ENCODE measurements at regions not wholly inside any gene's neighbourhood (a gene's known extent, or its start where the extent isn't known, plus 50 kb on each side); places are given as distances from the start of the nearest gene placed in this dataset.

- intact Hi-C loops (cut with micrococcal nuclease; ENCODE audit: unreplicated experiment): no loop called here
- ChIA-PET POLR2A (ENCODE audit: unreplicated experiment) (no interaction called here), CTCF (no interaction called here)
- Histone ChIP-seq H3K9me3 (ENCODE audit: insufficient read depth, low read depth) (no peaks in the 10 kb centered on the region), H3K79me2 (ENCODE audit: low read depth) (no peaks in the 10 kb centered on the region), H3K9me2 (ENCODE audit: insufficient read depth) (no peaks in the 10 kb centered on the region), H3K4me1 (replicated peaks; ENCODE audit: insufficient read depth) (no peaks in the 10 kb centered on the region), H4K20me1 (ENCODE audit: insufficient read depth) (no peaks in the 10 kb centered on the region), H3K4me3 (no peak overlapping the region), H3K27ac (no peak overlapping the region), H3K27me3 (ENCODE audit: insufficient read depth, low read depth) (no peaks in the 10 kb centered on the region), H3K36me3 (ENCODE audit: low read depth) (no peaks in the 10 kb centered on the region), H3K4me2 (no peak overlapping the region), H2AFZ (no peak overlapping the region), H3F3A (ENCODE audit: insufficient read depth, low read depth) (no peaks in the 10 kb centered on the region)
- no peak for TF ChIP-seq CTCF (conservative IDR thresholded peaks at IDR 0.05)
- no peak for TF ChIP-seq EZH2 (IDR thresholded peaks at IDR 0.05; ENCODE audit: low read depth)
- BruUV-seq (replicated peaks): no TSS peak
- DNase-seq: no peak
Observed at GRCh38 chr5:85998656-85999055, 619.1 kb upstream of the COX7C start.

- CTCF ChIA-PET: no interaction called here
- Histone ChIP-seq H4K20me1 (ENCODE audit: insufficient read depth) (no peaks in the 10 kb centered on the region), H3K79me2 (ENCODE audit: low read depth) (no peaks in the 10 kb centered on the region), H3K36me3 (ENCODE audit: low read depth) (no peaks in the 10 kb centered on the region), H3F3A (ENCODE audit: insufficient read depth, low read depth) (no peaks in the 10 kb centered on the region), H3K27me3 (ENCODE audit: insufficient read depth, low read depth) (no peaks in the 10 kb centered on the region), H3K9me2 (ENCODE audit: insufficient read depth) (no peaks in the 10 kb centered on the region), H2AFZ (no peak overlapping the region), H3K4me1 (replicated peaks; ENCODE audit: insufficient read depth) (no peaks in the 10 kb centered on the region), H3K9me3 (ENCODE audit: insufficient read depth, low read depth) (no peaks in the 10 kb centered on the region), H3K4me3 (no peak overlapping the region), H3K27ac (no peak overlapping the region), H3K4me2 (no peak overlapping the region)
- intact Hi-C loops (cut with micrococcal nuclease; ENCODE audit: unreplicated experiment): no loop called here
- TF ChIP-seq EZH2 (IDR thresholded peaks at IDR 0.05; ENCODE audit: low read depth): no peak
- TF ChIP-seq CTCF (conservative IDR thresholded peaks at IDR 0.05): no peak
- no peak for DNase-seq
- no TSS peak for BruUV-seq (replicated peaks)
- POLR2A ChIA-PET (ENCODE audit: unreplicated experiment): no interaction called here
Observed at GRCh38 chr5:86008293-86008692, 609.4 kb upstream of the COX7C start.

GRCh38 chr5:86008704-86009103 lies 609.0 kb upstream of the COX7C start:
- Histone ChIP-seq H3F3A (ENCODE audit: insufficient read depth, low read depth) (no peaks in the 10 kb centered on the region), H3K9me3 (ENCODE audit: insufficient read depth, low read depth) (no peaks in the 10 kb centered on the region), H3K9me2 (ENCODE audit: insufficient read depth) (no peaks in the 10 kb centered on the region), H3K4me1 (replicated peaks; ENCODE audit: insufficient read depth) (no peaks in the 10 kb centered on the region), H3K27ac (no peak overlapping the region), H2AFZ (no peak overlapping the region), H3K36me3 (ENCODE audit: low read depth) (no peaks in the 10 kb centered on the region), H3K4me3 (no peak overlapping the region), H4K20me1 (ENCODE audit: insufficient read depth) (no peaks in the 10 kb centered on the region), H3K79me2 (ENCODE audit: low read depth) (no peaks in the 10 kb centered on the region), H3K27me3 (ENCODE audit: insufficient read depth, low read depth) (no peaks in the 10 kb centered on the region), H3K4me2 (no peak overlapping the region)
- TF ChIP-seq EZH2 (IDR thresholded peaks at IDR 0.05; ENCODE audit: low read depth): no peak
- BruUV-seq (replicated peaks): no TSS peak
- no peak for DNase-seq
- CTCF ChIA-PET: no interaction called here
- POLR2A ChIA-PET (ENCODE audit: unreplicated experiment): no interaction called here
- intact Hi-C loops (cut with micrococcal nuclease; ENCODE audit: unreplicated experiment): no loop called here

DNA sequence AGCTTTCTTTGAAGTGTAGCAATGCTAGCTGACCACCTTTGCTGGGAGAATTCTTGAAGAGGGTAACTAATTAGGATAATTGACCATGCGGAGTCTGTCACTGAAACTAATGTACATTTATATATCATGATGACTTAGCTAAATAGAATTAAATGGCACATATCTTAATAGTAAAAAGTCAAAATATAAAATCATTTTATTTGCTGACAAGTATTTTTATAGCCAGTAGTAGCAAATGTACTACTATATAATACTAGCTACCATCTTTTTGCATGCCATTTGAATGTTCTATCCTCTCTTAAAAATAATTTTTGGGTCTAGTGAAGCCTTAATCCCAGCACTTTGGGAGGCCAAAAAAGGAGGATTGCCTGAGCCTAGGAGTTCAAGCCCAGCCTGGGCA lies 605.8 kb upstream of the COX7C start:
- H3F3A ChIP-seq (ENCODE audit: insufficient read depth, low read depth): no peaks in the 10 kb centered on the region
- ChIA-PET CTCF (no interaction called here), POLR2A (ENCODE audit: unreplicated experiment) (no interaction called here)
- no peak overlapping the region for H3K4me3 ChIP-seq
- H3K79me2 ChIP-seq (ENCODE audit: low read depth): no peaks in the 10 kb centered on the region
- H3K4me2 ChIP-seq: no peak overlapping the region
- H3K27me3 ChIP-seq (ENCODE audit: insufficient read depth, low read depth): no peaks in the 10 kb centered on the region
- H3K4me1 ChIP-seq (replicated peaks; ENCODE audit: insufficient read depth): no peaks in the 10 kb centered on the region
- TF ChIP-seq CTCF (conservative IDR thresholded peaks at IDR 0.05) (no peak), EZH2 (IDR thresholded peaks at IDR 0.05; ENCODE audit: low read depth) (no peak)
- no peak overlapping the region for H3K27ac ChIP-seq
- no peaks in the 10 kb centered on the region for H3K36me3 ChIP-seq (ENCODE audit: low read depth)
- H3K9me3 ChIP-seq (ENCODE audit: insufficient read depth, low read depth): no peaks in the 10 kb centered on the region
- H3K9me2 ChIP-seq (ENCODE audit: insufficient read depth): peaks cover 4% of the 10 kb centered on the region; the same call in 1 of the 2 replicates
- DNase-seq: no peak
- no peak overlapping the region for H2AFZ ChIP-seq
- no TSS peak for BruUV-seq (replicated peaks)
- H4K20me1 ChIP-seq (ENCODE audit: insufficient read depth): no peaks in the 10 kb centered on the region
- intact Hi-C loops (cut with micrococcal nuclease; ENCODE audit: unreplicated experiment): no loop called here
